Esophagus squamous epithelium (tissue), 5 donors: ENCODE measurements at regions not wholly inside any gene's neighbourhood (a gene's known extent, or its start where the extent isn't known, plus 50 kb on each side); places are given as distances from the start of the nearest gene placed in this dataset.

Experiments used
- DNase-seq: peaks from one replicate; lab custom pipeline; 2025; lab: John Stamatoyannopoulos, UW
- H3K27ac ChIP-seq, 4 donors: fragments of 200-600 bp; sonication (generic); one replicate each; pipeline ENCODE4 v1.5.1; 2016 to 2019; ENCODE audit warnings: mild to moderate bottlenecking in 1 of 4
- H3K27me3 ChIP-seq, 4 donors: fragments of 200-600 bp; sonication (generic); 1 replicate in 3 of 4; 2 replicates in 1 of 4; pipeline versions ENCODE4 v1.5.1 to v1.6.0; 2017 to 2021; ENCODE audit warnings: antibody characterized with exemption in 1 of 4
- H3K36me3 ChIP-seq, 3 donors: fragments of 200-600 bp; sonication (generic); one replicate each; pipeline ENCODE4 v1.5.1; 2016 to 2019
- H3K4me1 ChIP-seq, 3 donors: fragments of 200-600 bp; sonication (generic); one replicate each; pipeline ENCODE4 v1.5.1; 2017 to 2019
- H3K4me3 ChIP-seq, 4 donors: fragments of 200-600 bp; sonication (generic); 1 replicate in 3 of 4; 2 replicates in 1 of 4; pipeline ENCODE4 v1.5.1; 2016 to 2019; ENCODE audit warnings: mild to moderate bottlenecking in 2 of 4, moderate library complexity in 1 of 4
- H3K9me3 ChIP-seq, 3 donors: fragments of 200-600 bp; sonication (generic); one replicate each; pipeline ENCODE4 v1.5.1; 2016 to 2019
- CTCF ChIP-seq, 6 experiments: fragments of 450-650 bp in 4 of 6; fragments of 200-600 bp in 2 of 6; sonication (generic) in 2 of 6; IDR thresholded peaks; one replicate each; pipeline ENCODE4 v1.5.1; 2016 to 2019; ENCODE audit warnings: antibody characterized with exemption in 6 of 6, mild to moderate bottlenecking in 4 of 6, moderate library complexity in 4 of 6
- POLR2A ChIP-seq, 4 donors: fragments of 450-650 bp; IDR thresholded peaks; one replicate each; pipeline ENCODE4 v1.6.1; 2017; ENCODE audit warnings: antibody characterized with exemption in 4 of 4, mild to moderate bottlenecking in 4 of 4, moderate library complexity in 3 of 4
- WGBS, 2 donors: methylation state at CpG; one replicate each; pipeline ENCODE4 v1.1.5; 2018; 5-methylcytosine and 5-hydroxymethylcytosine counted together
- intact Hi-C: fragments of 100-400 bp; cut with DNase I; formaldehyde crosslinking; loops from one replicate; pipeline ENCODE4 v1.15.0; 2022
- donor health status: DM: yes; HTN: yes; CAD: no.

- intact Hi-C loops, result no loop called here
- peak overlapping the region in 1 of 4 donors; percentile 25 for H3K4me3 ChIP-seq
- DNase-seq, result no peak
- no peaks in the 10 kb centered on the region for H3K9me3 ChIP-seq
- H3K27me3 ChIP-seq, result peaks cover 0 to 4% (median 0%) of the 10 kb centered on the region in 4 donors
- peaks cover 8 to 45% (median 32%) of the 10 kb centered on the region in 3 donors for H3K4me1 ChIP-seq
- 39 to 55% methylated on average over 9 of the region's 10 CpGs for WGBS, 2 donors
- H3K36me3 ChIP-seq, result no peaks in the 10 kb centered on the region
- H3K27ac ChIP-seq, result peak overlapping the region in 3 of 4 donors; percentile 40 to 70 (median 43)
- TF ChIP-seq POLR2A (IDR thresholded peaks at IDR 0.05) (no peak), CTCF (IDR thresholded peaks at IDR 0.05) (no peak)
These were observed 526.4 kb downstream of the QKI start for GRCh38 chr6:163940705-163941623.

- H3K4me1 ChIP-seq, result peaks cover 0 to 15% (median 11%) of the 10 kb centered on the region in 3 donors
- H3K36me3 ChIP-seq, result no peaks in the 10 kb centered on the region
- no peak overlapping the region for H3K27ac ChIP-seq
- no peak for DNase-seq
- no peak overlapping the region for H3K4me3 ChIP-seq
- H3K9me3 ChIP-seq, result no peaks in the 10 kb centered on the region
- intact Hi-C loops, result no loop called here
- WGBS, 2 donors, result 84 to 85% methylated on average over 4 of the region's 4 CpGs
- peaks cover 0 to 10% (median 0%) of the 10 kb centered on the region in 4 donors for H3K27me3 ChIP-seq
- TF ChIP-seq CTCF (IDR thresholded peaks at IDR 0.05), result no peak
- TF ChIP-seq POLR2A (IDR thresholded peaks at IDR 0.05), result no peak
These were observed 522.6 kb downstream of the QKI start for GRCh38 chr6:163937071-163937470.

GRCh38 chr6:163935158-163935762 lies 520.7 kb downstream of the QKI start:
- Histone ChIP-seq H3K27me3 (peaks cover 0 to 13% (median 0%) of the 10 kb centered on the region in 4 donors), H3K4me3 (no peak overlapping the region), H3K27ac (no peak overlapping the region), H3K9me3 (no peaks in the 10 kb centered on the region), H3K36me3 (no peaks in the 10 kb centered on the region), H3K4me1 (no peaks in the 10 kb centered on the region)
- WGBS, 2 donors, result 36 to 37% methylated on average over 3 to 4 of the region's 6 CpGs
- DNase-seq, result no peak
- intact Hi-C loops, result no loop called here
- TF ChIP-seq CTCF (IDR thresholded peaks at IDR 0.05), result no peak
- TF ChIP-seq POLR2A (IDR thresholded peaks at IDR 0.05), result no peak

GRCh38 chr6:163930012-163930411 lies 515.5 kb downstream of the QKI start:
- intact Hi-C loops, result no loop called here

More at GRCh38 chr6:163930012-163930411, 515.5 kb downstream of the QKI start:
- TF ChIP-seq CTCF (IDR thresholded peaks at IDR 0.05) (no peak), POLR2A (IDR thresholded peaks at IDR 0.05) (no peak)
- Histone ChIP-seq H3K27ac (no peak overlapping the region), H3K27me3 (peaks cover 0 to 9% (median 0%) of the 10 kb centered on the region in 4 donors), H3K9me3 (no peaks in the 10 kb centered on the region), H3K4me1 (peaks cover 0 to 8% (median 0%) of the 10 kb centered on the region in 3 donors), H3K4me3 (no peak overlapping the region), H3K36me3 (no peaks in the 10 kb centered on the region)
- no peak for DNase-seq
- WGBS, 2 donors, result 19 to 73% methylated on average over 4 to 6 of the region's 6 CpGs
